ENCODE measurements at regions not wholly inside any gene's neighbourhood (a gene's known extent, or its start where the extent isn't known, plus 50 kb on each side); places are given as distances from the start of the nearest gene placed in this dataset.
A peak's percentile ranks its signal among the peaks of the same experiment; 100 is the strongest.

DNA sequence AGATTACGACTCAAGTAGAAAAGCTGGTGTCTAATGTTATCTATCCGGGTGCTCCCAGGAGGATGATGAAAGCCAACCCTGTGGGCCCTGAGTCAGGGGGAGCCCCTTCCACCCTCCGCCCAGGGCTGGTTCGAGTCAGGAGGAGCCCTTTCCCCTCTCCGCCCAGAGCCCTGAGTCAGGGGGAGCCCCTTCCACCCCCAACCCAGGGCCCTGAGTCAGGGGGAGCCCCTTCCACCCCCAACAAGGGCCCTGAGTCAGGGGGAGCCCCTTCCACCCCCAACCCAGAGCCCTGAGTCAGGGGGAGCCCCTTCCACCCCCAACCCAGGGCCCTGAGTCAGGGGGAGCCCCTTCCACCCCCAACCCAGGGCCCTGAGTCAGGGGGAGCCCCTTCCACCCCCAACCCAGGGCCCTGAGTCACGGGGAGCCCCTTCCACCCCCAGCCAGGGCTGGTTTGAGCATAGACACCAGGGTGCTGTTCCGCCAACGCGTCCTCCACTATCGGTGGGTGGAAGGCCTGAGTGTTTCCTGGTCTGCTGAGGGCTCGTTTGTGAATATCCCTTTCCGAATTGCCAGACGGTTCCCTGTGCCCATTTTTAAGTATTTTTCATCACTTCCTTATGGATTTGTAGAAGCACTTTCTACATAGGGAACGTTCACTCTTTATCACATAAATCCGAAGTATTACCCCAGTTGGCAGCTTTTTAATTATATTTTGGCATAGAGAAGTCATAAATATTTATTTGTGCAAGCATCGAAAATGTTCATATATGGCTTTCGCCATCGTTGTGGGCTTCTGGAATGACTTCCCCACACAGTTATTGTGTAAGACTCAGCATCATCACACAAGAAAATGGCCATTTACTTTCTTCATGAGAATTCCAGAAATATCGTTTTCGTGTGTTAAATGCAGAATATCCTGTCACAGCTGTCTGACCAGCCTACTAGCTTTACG lies 380.6 kb downstream of the BRD1 start:
- no peak for DNase-seq (ENCODE audit: low read depth)

DNA sequence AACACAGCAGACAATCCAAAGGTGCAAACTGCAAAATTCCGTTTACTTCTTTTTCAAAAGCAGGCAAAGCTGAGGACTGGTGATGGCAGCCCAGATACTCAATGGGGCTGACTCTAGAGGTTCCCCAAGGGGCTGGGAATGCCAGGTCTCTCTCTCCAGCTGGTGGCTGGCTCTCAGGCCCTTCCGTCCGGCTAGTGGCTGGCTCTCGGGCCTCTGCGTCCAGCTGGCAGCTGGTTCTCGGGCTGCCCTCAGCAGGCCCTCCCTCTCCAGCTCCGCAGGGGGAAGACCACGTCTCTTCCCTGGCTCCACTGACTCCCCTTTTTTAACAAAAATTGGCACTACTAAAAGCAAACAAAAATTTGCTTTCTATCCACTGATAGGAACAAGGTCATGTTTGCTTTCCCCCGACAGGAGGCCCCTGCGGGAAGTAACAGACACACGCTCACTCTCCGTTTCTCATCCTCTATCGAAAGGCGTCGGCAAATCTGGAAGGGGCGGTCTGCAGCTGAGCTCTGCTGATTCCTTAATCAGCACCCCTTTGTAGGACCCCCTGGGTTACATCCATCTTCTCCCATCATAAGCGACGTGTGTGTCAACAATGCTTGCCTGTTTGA lies 381.4 kb downstream of the BRD1 start:
- no peak for DNase-seq (ENCODE audit: low read depth)

DNA sequence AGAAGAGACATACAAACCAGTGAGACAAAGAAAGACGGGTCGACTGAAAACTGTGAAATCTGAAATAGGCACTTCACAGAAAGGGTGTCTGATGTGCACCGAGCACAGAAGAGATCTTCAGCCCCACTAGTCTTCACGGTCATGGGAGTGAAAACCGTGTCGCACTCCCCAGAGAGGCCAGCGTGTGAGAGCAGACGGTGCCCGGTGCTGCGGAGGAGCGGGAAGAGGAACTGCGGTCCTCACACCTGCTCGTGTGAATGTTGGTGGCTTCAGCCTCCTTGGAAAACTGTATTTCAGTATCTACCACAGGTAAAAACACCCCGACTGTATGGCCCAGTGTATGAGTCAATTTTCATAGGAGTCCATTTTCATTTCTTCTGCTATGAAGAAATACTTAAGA lies 382.9 kb downstream of the BRD1 start:
- no peak for DNase-seq (ENCODE audit: low read depth)

DNA sequence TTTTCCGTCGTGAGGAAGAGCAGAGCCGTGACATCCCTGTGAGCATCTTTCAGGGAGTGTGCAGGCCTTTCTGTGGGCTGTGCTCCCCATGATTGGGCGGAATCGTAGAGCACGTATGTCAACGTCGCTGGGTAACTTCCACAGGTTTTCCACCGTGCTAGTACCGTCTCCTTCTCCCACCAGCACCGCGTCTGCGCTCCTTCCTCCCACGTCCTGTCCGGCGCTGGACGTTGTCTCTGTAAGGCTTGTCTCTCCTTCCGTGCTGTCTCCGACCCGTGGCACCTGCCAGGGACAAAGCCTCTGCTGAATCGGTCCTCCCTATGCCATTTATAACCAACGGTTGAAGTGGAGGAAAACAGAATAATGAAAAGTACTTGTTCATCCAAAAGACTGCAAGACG lies 386.7 kb downstream of the BRD1 start:
- no peak for DNase-seq (ENCODE audit: low read depth)

DNA sequence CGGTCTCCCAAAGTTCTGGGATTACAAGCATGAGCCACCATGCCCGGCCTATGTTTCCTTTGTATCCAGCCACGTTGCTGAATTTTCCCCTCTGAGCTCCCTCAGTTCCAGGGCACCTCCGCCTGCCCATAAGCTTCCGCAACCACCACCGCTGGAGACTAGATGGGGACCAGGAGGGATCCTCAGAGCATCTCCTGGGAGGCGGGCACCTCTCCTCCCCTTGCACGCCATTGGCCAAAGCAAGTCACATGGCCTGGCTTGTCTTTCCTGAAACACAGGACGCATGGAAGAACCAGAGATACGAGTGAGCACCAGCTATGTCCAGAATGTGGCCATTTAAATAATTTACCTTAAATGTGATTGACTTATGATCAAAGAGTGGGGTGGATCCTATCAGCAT lies 388.3 kb downstream of the BRD1 start:
- DNase-seq (ENCODE audit: low read depth) = no peak

DNA sequence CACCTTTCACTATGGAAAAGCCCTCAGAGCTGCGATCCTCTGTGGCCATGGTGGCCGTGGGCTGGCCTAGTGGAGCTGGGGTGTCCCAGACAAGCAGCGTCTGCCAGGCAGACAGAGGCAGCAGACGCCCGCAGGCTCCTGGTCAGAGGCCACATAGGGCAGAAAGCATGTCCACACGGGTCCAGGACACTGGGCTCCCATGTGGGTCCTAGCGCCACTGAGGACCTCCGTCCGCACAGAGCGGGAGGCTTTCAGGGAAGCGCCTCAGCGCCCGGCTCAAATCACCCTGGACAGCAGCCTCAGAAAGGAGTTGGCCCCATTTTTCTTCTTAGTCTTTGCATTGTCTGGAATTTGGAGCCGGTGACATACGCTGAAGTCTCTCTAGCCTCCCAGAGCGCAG lies 389.7 kb downstream of the BRD1 start:
- DNase-seq (ENCODE audit: low read depth) = no peak

DNA sequence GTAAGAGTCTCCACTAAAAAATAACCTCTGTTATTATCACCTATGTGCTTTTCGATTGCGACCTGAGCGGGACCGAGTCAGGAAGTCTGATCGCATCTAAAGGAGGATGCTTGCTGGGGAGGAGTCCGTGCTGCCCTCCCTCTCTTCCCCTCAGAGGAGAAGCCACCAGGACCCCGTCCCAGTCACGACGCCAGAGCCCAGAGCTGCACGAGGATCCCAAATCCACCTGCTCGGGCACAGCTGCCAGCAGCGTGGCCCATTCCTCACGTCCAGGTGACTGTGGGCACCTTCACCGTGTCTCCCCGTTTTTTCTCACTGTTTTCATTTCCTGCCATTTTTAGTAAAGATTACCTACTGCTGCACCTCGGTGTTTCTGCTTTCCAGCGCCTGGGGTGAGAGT lies 390.3 kb downstream of the BRD1 start:
- no peak for DNase-seq (ENCODE audit: low read depth)

DNA sequence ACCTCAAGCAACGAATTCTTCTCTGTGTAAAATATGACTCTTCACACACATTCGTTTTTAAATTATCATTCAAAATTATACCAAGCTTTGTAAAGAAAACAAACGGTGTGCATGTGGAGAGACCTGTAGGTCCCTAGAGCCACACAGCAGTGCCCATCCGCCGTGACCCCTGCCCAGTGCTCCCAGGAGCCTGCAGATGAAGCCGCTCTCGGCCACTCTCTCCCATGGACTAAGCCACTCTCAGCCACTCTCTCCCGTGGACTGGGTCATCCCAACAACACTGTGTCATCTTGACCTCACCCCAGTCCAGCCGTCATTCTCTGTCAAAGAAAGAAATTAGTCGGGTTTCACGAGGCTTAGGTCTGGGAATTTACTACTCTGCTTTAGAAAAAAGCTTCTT lies 391.6 kb downstream of the BRD1 start:
- DNase-seq (ENCODE audit: low read depth) = no peak

DNA sequence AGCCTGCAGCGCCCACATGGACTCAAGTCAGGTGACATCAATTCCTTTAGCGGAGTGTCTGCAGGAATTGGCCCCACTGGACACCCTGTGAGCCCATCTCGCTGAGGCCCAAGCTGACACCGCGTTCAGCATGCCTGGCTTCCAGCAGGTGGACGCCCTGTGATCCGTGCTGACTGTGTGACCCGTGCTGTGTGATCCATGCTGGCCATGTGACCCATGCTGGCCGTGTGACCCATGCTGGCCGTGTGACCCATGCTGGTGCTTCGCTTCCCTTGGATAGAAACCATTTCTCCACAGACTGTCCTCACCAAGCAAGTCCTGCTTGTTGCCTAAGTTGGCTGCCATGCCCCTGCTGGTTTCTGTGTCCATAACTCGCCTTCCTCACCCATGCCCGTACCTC lies 392.1 kb downstream of the BRD1 start:
- no peak for DNase-seq (ENCODE audit: low read depth)

DNA sequence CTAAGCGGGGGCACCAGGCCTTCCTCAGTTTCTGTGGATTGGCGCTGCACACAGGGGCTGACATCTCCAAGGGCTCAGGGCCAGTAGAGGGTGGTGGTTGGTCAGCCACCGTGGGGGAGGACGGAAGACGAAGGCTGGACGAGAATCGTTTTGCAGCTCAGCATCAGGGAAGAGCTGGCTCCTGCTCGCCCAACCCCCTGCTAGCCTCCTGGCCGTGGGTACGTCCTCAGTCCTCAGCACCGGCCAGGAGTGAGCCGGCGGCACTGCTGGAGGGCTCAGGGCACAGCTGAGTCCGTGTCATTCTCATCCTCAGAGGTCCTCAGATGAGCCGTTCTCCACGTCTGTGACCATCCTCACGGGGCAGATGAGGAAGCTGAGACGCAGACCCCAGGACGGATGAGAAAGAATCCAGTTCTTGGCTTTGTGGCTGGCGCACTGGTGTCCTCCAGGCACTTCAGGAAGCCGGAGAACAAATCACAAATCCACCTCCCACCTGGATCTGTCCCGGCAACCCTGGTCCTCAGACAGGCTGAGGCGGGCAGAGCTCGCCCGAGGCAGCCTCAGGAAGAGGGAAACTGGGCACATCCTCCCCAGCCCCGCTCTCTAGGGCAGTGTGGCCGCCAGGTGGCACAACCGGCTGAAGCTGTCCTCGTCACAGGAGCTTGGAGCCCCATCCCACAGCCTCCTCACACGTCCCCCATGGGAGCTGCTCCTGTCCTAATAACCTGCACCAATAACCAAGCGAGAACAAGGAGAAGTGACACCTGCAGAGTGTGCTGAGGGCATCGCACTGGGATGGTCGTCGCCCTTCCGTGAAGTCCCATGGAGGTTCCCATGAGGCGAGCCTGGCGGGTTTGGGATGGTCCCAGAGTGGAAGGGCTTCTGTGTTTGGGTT lies 393.7 kb downstream of the BRD1 start:
- DNase-seq (ENCODE audit: low read depth) = peak; percentile 41

DNA sequence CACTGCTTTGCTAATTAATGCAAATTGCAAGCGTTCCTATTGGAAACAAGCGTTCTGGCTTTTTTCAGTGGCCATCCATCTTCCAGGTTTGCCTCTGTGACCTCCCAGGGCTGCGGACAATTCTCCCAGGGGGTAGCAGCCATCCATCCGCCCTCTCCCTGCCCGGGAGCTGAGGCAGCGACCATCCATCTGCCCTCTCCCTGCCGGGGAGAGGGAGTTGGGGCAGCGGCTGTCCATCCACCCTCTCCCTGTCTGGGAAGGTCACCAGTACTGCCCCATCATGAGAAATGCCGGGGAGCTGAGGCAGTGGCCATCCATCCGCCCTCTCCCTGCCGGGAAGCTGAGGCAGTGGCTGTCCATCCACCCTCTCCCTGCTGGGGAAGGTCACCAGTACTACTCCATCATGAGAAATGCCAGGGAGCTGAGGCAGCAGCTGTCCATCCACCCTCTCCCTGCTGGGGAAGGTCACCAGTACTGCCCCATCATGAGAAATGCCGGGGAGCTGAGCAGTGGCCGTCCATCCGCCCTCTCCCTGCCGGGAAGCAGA lies 394.7 kb downstream of the BRD1 start:
- DNase-seq (ENCODE audit: low read depth) = no peak

DNA sequence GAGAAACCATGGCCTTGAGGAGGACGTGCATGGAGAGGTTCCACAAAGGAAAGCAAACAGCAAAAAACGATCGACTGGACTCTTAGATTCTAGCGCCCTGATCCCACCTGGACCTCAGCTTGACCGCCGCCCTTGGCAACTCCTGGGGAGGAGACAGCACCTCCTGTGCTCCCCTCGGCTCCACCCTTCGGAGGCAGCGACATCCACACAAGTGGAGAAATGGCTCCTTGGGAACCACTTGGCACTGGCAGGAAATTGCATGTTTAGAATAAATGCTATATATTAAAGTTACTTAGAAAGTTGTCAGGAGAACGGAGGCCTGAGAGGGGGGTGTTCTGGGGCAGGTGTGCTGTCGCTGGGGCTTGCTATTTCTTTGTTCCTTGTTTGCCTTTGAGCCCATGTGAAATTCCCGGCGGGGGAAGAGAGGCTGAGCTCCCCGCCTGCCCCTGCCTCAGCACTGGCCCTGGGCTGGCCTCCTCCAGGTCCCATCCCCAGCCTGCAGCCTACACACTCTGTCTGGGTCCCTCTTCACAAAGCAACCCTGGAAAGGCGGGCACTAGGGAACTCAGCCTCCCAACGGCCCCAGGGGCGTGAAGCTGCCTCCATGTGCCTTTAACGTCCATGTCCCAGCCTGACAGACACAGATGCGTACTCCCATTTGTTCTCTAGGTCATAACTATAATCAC lies 395.3 kb downstream of the BRD1 start:
- DNase-seq (ENCODE audit: low read depth) = no peak

DNA sequence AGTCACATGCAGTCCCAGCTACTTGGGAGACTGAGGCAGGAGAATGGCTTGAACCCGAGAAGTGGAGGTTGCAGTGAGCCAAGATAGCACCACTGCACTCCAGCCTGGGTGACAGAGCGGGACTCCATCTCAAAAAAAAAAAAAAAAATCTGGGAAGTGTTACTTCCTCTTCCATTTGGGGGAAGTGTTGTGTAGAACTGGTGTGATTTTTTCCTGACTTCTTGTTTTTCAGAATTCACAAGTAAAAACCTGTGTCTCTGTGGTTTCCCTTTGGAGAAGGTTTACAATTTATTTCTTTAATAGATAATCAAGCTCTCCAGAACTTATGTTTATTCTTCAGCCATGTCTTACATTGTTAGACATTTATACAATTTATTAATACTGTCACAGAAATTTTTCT lies 396.1 kb downstream of the BRD1 start:
- DNase-seq (ENCODE audit: low read depth) = no peak

DNA sequence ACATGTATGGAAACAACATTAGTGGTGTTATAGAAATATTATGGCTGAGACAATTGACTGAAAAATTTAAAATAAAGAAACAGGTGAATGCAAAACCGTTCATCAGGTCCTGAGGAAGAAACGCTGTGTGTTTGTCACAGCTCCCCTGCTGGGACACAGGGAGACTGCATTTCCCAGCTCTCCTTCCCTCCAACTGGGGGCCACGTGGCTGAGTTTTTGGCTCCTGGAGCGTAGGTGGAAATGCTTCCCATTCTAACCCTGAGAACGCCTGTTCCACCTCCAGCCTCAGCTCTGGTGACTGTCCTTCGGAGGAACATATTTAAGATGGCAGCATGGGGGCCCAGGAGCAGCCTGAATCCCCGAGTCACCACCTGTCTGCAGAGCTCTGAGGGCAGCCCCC lies 398.6 kb downstream of the BRD1 start:
- no peak for DNase-seq (ENCODE audit: low read depth)

DNA sequence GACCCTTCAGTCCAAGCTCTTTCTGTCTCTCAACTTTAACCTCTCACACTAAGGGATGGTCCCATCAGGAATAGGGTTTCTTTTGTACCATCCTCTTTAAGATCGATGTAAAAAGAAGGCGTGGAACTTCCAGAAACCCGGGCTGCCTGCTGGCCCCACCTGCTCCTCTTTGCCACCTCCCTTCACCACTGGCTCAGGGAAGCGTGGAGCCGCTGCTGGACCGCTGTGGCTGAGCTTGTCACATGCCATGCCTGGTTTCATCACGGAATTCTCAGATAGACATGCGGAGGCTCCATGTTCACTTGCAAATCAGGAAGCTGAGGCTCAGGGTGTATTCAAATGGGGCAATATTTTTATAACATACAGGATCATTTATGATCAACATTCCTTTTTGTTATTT lies 399.7 kb downstream of the BRD1 start:
- no peak for DNase-seq (ENCODE audit: low read depth)

DNA sequence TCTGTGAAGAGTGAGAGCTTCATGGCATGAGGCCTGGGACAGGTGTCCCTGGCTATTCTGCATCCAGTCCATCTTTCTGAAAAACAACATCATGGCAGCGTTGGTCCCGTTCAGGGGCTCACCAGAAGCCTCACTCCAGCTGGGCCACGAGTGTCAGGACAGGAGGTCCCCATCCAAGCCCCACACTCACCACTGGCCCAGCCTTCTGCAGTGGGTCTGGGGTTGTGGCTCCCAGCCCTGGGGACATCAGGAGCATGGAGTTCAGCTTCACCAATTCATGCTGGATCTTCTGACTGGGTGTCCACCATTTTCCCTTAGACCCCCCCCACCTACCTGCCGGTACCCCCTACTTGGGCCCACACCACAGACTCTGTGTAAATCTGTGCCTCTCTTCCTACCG lies 400.3 kb downstream of the BRD1 start:
- no peak for DNase-seq (ENCODE audit: low read depth)

DNA sequence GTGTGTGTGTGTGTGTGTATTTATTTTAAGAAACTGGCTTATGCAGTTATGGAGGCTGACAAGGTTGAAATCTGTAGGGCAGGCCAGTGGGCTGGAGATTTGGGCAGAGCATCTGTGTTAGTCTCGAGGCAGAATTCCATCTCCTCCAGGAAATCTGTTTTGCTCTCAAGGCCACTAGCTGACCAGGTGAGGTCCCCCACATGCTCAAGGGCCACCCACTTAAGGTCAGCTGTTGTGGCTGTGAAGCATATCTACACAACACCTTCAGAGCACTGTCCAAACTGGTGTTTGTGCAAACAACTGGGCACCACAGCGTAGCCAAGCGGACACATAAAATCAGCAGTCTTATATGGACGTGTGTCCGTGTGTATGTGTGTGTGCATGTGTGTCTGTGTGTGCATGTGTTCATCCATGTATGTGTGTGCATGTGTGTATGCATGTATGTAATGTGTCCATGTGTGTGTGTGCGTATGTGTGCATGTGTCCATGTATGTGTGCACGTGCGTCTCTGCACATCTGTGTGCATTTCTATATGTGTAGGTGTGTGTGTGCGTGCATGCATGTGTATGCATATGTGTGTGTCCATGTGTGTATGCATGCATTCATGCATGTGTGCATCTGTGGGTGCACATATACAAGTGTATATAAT lies 400.9 kb downstream of the BRD1 start:
- no peak for DNase-seq (ENCODE audit: low read depth)

DNA sequence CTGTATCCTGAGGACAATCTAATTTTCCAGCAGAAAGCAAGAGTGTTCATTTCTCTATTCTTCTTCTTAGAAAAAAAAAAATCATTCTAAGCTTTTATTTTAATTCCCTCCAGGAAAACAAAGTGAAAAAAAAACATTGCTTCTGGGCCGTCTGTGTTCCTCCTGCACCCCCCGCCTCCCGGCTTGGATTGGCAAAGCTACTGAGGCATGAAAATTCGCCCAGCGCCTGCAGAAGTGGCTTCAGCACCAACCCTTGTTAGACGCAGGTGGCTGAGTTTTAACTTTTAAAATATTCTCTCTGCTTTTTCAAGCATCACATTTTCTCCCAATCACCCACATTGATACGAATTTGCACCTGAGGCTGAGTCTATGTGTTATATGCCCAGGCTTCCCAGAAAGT lies 401.6 kb downstream of the BRD1 start:
- DNase-seq (ENCODE audit: low read depth) = no peak

DNA sequence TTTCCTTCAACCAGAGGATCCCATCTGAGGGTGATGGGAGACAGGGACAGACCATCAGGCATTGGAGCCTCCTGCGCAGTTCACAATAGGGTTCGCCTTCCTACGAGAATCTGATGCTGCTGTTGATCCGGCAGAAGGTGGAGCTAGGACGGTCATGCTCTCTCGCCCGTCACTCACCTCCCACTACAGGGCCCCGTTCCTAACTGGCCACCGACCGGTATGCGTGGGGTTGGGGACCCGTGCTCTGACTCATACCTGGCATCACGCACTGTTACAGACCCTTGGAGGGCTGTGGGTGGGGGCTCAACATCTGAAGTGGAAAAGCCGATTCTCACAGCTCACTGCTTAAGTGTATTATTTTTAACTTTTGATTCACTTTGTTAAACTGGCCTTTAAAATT lies 402.3 kb downstream of the BRD1 start:
- DNase-seq (ENCODE audit: low read depth) = no peak

DNA sequence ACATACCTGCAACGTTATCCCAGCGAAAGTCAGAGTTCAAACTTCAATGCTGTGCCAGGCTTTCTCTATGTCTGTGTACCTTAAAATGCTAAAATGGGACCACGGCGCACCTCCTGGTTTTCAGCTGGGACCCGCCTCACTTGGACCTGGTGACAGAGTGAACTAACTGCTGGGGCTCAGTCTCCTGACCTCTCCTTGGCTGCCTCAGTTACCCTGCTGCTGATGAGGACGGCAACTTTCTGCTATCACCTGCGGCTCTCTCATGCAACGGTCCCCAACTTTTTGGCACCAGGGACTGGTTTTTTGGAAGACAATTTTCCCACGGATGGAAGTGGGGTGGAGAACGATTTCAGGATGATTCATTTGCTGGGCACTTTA lies 402.8 kb downstream of the BRD1 start:
- no peak for DNase-seq (ENCODE audit: low read depth)
